ENCODE measurements at regions not wholly inside any gene's neighbourhood (a gene's known extent, or its start where the extent isn't known, plus 50 kb on each side); places are given as distances from the start of the nearest gene placed in this dataset.

DNA sequence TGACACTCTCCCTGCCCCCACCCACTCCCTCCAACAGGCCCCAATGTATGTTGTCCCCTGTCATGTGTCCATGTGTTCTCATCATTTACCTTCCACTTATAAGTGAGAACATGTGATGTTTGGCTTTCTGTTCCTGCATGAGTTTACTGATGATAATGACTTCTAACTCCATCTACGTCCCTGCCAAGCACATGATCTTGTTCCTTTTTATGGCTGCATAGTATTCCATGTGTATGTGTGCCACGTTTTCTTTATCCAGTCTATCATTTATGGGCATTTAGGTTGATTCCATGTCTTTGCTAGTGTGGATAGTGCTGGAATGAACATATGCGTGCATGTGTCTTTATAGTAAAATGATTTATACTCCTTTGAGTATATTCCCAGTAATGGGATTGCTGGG, 100.0 kb upstream of the LHX5 start:
- intact Hi-C loops (cut with DNase I), result no loop called here
- Histone ChIP-seq H3K36me3 (no peaks in the 10 kb centered on the region), H3K4me3 (no peak overlapping the region), H3K4me1 (no peaks in the 10 kb centered on the region), H3K9me3 (peaks cover 0 to 4% (median 0%) of the 10 kb centered on the region in 11 donors), H3K27ac (no peak overlapping the region), H3K27me3 (peaks cover 0 to 69% (median 49%) of the 10 kb centered on the region in 7 donors)
- no peak for DNase-seq
- no peak for TF ChIP-seq CTCF (IDR thresholded peaks at IDR 0.05)
- 63 to 65% methylated on average over 3 of the region's 3 CpGs for WGBS, 2 donors
- no peak for ATAC-seq

- 42 to 44% methylated on average over 16 to 17 of the region's 17 CpGs for WGBS, 2 donors
- ATAC-seq (no peak), DNase-seq (no peak)
- Histone ChIP-seq H3K4me3 (no peak overlapping the region), H3K36me3 (no peaks in the 10 kb centered on the region), H3K27me3 (peaks cover 0 to 62% (median 34%) of the 10 kb centered on the region in 7 donors), H3K27ac (no peak overlapping the region), H3K9me3 (peaks cover 0 to 4% (median 0%) of the 10 kb centered on the region in 11 donors), H3K4me1 (no peaks in the 10 kb centered on the region)
- no peak for TF ChIP-seq CTCF (IDR thresholded peaks at IDR 0.05)
- intact Hi-C loops (cut with DNase I), result no loop called here
Observed at GRCh38 chr12:113569806-113570205, 98.1 kb upstream of the LHX5 start.

DNA sequence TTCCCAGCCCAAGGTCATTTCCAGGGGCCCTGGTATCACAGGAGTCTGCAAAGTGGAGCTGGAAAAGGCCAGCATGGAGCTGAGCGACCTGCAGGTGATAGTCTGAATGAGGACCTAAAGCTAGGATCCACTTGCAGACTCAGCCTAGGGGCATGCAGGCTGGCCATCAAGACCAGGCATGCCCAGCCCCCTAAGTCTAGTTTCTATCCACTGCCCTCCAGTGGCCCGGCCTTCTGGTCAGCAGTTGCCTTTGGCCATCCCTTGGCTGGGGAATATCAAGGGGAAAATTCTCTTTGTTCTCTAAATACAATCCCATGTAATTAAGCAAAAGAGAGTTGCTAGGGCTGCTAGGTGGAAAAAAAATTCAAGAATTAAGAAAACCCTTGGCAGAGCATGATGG, 96.3 kb upstream of the LHX5 start:
- no peak for ATAC-seq
- H3K27ac ChIP-seq, result no peak overlapping the region
- peaks cover 0 to 2% (median 0%) of the 10 kb centered on the region in 11 donors for H3K9me3 ChIP-seq
- intact Hi-C loops (cut with DNase I), result no loop called here
- peaks cover 0 to 61% (median 50%) of the 10 kb centered on the region in 7 donors for H3K27me3 ChIP-seq
- H3K4me1 ChIP-seq, result no peaks in the 10 kb centered on the region
- no peaks in the 10 kb centered on the region for H3K36me3 ChIP-seq
- DNase-seq, result no peak
- 78 to 92% methylated on average over 2 of the region's 2 CpGs for WGBS, 2 donors
- no peak for TF ChIP-seq CTCF (IDR thresholded peaks at IDR 0.05)
- H3K4me3 ChIP-seq, result no peak overlapping the region

- H3K36me3 ChIP-seq, result no peaks in the 10 kb centered on the region
- 38 to 53% methylated on average over 8 of the region's 8 CpGs for WGBS, 2 donors
- ATAC-seq (no peak), DNase-seq (no peak)
- intact Hi-C loops (cut with DNase I), result no loop called here
- no peak for TF ChIP-seq CTCF (IDR thresholded peaks at IDR 0.05)
- no peak overlapping the region for H3K4me3 ChIP-seq
- H3K27me3 ChIP-seq, result peaks cover 0 to 54% (median 51%) of the 10 kb centered on the region in 7 donors
- no peaks in the 10 kb centered on the region for H3K4me1 ChIP-seq
- H3K27ac ChIP-seq, result no peak overlapping the region
- no peaks in the 10 kb centered on the region for H3K9me3 ChIP-seq
Observed at GRCh38 chr12:113565368-113565767, 93.7 kb upstream of the LHX5 start.
